ENCODE measurements at regions not wholly inside any gene's neighbourhood (a gene's known extent, or its start where the extent isn't known, plus 50 kb on each side); places are given as distances from the start of the nearest gene placed in this dataset.

DNA sequence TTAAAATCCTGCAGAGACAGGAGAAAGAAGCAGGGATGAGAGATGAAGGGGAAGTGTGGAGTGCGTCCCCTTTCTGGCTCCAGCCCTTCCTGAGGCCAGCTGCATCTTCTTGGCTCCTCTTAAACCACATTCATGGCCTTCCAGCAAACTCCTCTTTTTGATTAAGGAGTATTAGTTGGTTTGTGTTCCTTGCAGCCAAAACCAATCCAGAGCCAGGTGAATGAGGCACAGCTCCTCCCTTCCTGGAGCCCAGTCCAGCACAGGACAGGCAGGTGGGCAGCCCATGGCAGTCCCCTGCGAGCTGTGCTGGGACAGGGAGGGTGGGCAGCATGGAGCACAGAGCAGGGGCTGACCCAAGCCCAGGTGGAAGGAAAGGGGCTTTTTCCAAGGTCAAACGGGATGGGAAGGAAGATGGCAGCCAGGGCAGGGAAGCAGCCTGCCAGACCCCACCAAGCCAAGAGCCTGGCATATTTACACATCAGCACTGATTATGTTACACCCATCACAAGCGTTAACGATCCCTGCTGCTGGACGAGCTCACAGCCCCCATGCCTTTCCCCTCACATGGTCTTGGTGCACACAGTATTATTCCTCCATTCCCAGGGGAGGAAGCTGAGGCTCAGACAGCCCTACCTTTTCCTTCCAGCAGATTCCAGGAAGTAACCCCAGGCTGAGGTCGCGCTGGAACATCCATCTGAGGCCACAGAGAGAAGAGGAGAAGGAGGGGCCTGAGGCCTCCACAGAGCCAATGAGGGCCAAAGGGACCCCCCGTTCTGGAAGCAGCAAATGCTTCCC lies 175.6 kb downstream of the SMAD6 start:
- no peak for DNase-seq (ENCODE audit: low read depth)
- in situ Hi-C loops (cut with HindIII; ENCODE audit: low sequenced_read_pairs), result no loop called here
- TF ChIP-seq, protein P1, sequence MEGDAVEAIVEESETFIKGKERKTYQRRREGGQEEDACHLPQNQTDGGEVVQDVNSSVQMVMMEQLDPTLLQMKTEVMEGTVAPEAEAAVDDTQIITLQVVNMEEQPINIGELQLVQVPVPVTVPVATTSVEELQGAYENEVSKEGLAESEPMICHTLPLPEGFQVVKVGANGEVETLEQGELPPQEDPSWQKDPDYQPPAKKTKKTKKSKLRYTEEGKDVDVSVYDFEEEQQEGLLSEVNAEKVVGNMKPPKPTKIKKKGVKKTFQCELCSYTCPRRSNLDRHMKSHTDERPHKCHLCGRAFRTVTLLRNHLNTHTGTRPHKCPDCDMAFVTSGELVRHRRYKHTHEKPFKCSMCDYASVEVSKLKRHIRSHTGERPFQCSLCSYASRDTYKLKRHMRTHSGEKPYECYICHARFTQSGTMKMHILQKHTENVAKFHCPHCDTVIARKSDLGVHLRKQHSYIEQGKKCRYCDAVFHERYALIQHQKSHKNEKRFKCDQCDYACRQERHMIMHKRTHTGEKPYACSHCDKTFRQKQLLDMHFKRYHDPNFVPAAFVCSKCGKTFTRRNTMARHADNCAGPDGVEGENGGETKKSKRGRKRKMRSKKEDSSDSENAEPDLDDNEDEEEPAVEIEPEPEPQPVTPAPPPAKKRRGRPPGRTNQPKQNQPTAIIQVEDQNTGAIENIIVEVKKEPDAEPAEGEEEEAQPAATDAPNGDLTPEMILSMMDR (IDR thresholded peaks at IDR 0.05; ENCODE audit: low read depth, low read length, missing control alignments), result no peak
- no peak overlapping the region for H3K4me3 ChIP-seq (ENCODE audit: low read depth, low read length)

DNA sequence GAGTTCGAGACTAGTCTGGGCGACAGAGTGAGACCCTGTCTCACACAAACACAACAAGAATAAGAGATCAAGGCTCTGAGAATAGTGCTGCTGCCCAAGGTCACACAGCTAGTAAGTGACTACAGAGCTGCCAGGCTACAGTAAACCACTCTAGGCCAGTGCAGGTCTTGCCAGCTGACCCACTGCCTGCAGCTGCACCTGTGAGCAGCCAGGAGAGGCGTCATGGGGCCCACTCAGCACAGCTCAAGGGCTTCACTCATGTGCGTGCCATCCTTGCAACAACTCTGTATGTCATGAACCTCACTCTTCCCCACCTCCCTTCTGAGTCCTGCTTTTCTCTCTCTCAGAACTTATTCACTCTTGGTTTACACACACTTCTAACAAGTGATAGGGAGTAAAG lies 176.7 kb downstream of the SMAD6 start:
- TF ChIP-seq, protein P1 (IDR thresholded peaks at IDR 0.05; ENCODE audit: low read depth, low read length, missing control alignments), result no peak
- in situ Hi-C loops (cut with HindIII; ENCODE audit: low sequenced_read_pairs), result no loop called here
- no peak for DNase-seq (ENCODE audit: low read depth)
- H3K4me3 ChIP-seq (ENCODE audit: low read depth, low read length), result no peak overlapping the region

DNA sequence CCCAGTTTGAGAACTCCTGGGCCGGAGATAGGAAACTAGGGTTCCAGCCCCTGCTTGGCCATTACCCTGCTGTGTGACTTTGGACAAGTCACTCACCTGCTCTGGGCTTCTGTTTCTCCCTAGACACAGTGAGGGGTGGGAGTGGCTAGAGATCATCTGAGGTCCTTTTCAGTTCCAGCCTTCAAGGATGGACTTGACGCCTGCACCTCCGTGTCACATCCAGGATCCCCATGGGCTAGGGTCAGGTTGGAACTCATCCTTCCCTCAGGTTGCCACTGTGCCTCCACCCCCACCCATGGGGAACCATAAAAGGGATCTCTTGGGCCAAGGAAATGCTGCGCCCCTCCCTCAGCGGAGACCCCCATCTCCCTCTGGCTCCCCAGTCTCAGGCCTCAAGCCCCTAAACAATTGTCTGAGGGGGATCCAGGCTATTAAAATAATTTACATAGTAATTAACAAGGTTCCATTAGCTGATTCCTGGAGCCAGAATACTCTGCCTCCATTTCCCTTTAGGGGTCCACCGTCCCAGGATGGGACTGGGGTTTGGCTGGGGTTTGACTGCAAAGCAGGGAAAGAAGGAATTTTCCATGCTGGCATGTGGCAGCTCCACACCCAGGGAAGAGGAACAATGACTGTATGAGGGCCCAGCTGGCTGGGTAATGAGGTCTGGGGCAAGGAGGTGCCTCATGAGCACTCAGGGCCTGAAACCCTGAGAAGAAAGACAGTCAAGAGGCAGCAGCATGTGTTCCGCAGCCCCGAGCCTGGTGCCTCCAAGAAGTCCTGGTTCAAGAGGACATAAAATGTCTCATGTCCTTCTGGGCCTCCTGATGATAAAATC lies 177.7 kb downstream of the SMAD6 start:
- H3K4me3 ChIP-seq (ENCODE audit: low read depth, low read length), result no peak overlapping the region
- TF ChIP-seq, protein P1 (IDR thresholded peaks at IDR 0.05; ENCODE audit: low read depth, low read length, missing control alignments), result no peak
- no peak for DNase-seq (ENCODE audit: low read depth)
- in situ Hi-C loops (cut with HindIII; ENCODE audit: low sequenced_read_pairs), result no loop called here

DNA sequence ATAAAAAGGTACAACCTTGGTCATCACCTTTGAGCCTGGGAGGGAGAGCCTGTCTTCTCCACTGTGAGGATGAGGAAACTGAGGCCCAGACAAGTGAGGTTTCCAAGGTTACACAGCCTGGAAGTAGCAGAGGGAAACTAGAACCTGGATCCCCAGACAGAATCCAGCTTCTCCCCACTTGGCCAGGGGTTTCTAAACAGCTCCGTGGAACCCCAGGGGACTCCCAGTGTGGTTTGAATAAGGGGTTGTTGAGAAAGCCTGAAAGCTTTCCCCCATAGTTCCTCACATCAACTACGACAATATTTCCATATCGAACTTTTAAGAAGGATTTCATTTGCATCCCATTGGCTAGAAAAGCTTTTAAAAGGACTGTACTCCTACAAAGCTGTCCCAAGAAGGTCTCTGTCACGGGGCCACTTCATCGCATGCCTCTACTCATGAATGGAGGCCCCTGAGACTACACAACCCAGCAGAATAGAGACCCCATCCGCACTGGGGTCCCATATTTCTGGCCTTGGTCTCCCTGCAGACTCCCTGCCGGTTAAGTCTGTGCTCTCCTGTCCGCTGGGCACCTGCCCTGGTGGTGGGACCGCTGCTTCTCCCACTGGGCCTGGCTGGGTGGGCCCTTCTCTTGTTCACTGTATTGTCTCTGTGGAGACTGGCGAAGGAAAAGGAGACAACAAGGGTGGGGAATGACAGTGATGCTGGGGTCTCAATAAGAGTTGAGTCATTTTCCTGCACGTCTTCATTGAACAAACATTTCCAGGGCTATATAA lies 178.5 kb downstream of the SMAD6 start:
- DNase-seq (ENCODE audit: low read depth), result no peak
- TF ChIP-seq, protein P1 (IDR thresholded peaks at IDR 0.05; ENCODE audit: low read depth, low read length, missing control alignments), result no peak
- in situ Hi-C loops (cut with HindIII; ENCODE audit: low sequenced_read_pairs), result no loop called here
- no peak overlapping the region for H3K4me3 ChIP-seq (ENCODE audit: low read depth, low read length)

DNA sequence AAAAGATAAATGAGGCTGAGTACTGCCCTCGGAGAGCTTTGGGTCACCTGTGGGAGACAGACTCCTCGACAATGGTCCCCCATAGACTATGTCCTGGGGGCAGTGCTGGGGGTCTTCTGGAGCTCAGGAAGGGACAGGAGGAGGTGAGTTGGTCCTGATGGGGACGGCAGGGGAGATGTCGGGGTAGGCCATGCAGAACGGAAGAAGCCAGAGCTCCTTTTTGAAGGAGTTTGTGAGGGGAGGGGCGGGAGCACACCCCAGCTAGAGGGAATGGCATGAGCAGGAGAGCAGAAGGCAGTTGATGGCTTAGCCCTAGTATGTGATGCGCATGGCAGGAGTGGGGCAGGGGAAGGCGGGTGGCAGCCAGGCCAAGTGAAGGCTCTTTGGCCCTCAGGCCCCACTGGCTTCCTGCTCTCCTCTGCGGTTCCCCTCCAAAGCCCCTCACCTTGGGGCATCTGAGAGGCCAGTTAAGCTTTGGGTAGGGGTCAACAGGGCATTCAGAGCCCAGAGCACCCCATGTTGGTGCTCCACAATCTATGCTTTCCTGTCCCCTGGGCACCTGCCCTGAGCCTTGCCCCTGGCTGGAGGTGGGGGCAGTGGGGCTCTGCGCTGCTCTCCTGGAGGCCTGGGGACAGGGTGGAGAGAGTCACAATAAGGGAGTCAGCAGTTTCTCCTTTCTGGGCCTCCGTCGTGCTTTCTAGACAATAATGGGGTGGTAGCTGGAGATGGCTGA lies 179.3 kb downstream of the SMAD6 start:
- DNase-seq (ENCODE audit: low read depth), result no peak
- H3K4me3 ChIP-seq (ENCODE audit: low read depth, low read length), result no peak overlapping the region
- TF ChIP-seq, protein P1 (IDR thresholded peaks at IDR 0.05; ENCODE audit: low read depth, low read length, missing control alignments), result no peak
- in situ Hi-C loops (cut with HindIII; ENCODE audit: low sequenced_read_pairs), result no loop called here

Measured in astrocyte of the cerebellum (primary cell).